Skeletal muscle tissue (tissue), 3 donors: ENCODE measurements at regions not wholly inside any gene's neighbourhood (a gene's known extent, or its start where the extent isn't known, plus 50 kb on each side); places are given as distances from the start of the nearest gene placed in this dataset.
A peak's percentile ranks its signal among the peaks of the same experiment; 100 is the strongest.
"Not testable (repeated sequence)": the region's sequence is repeated elsewhere in the genome, so short reads cannot be mapped to it uniquely, and the experiment has no call there.

Experiments used
- H3K27ac ChIP-seq: one replicate; pipeline ENCODE4 v1.7.0; 2013; ENCODE audit warnings: mild to moderate bottlenecking, low read depth, low read length, inconsistent platforms
- H3K27me3 ChIP-seq, 3 donors: one replicate each; pipeline ENCODE4 v1.7.0; 2013; ENCODE audit warnings: low read length in 3 of 3; ENCODE audit not compliant: control insufficient read depth in 3 of 3, insufficient read depth in 3 of 3
- H3K36me3 ChIP-seq, 3 donors: one replicate each; pipeline ENCODE4 v1.7.0; 2013; ENCODE audit warnings: low read length in 3 of 3; ENCODE audit not compliant: control insufficient read depth in 3 of 3, insufficient read depth in 3 of 3
- H3K4me1 ChIP-seq, 3 donors: one replicate each; pipeline ENCODE4 v1.7.0; 2013; ENCODE audit warnings: low read length in 3 of 3, mild to moderate bottlenecking in 3 of 3; ENCODE audit not compliant: control insufficient read depth in 3 of 3, insufficient read depth in 3 of 3
- H3K4me3 ChIP-seq, 3 donors: one replicate each; pipeline ENCODE4 v1.7.0; 2013; ENCODE audit warnings: low read length in 3 of 3
- H3K9ac ChIP-seq, 3 donors: one replicate each; pipeline ENCODE4 v1.7.0; 2013; ENCODE audit warnings: low read length in 3 of 3, mild to moderate bottlenecking in 3 of 3, moderate library complexity in 2 of 3, low read depth in 1 of 3
- H3K9me3 ChIP-seq, 3 donors: one replicate each; pipeline ENCODE4 v1.7.0; 2013; ENCODE audit warnings: low read length in 3 of 3; ENCODE audit not compliant: control insufficient read depth in 3 of 3
- donor health status: Osteomylitis.

GRCh38 chr4:64022560-64022959 lies 386.7 kb downstream of the TECRL start:
- H3K9me3 ChIP-seq, result peaks cover 0 to 2% (median 0%) of the 10 kb centered on the region in 3 donors
- H3K4me3 ChIP-seq, result no peak overlapping the region
- no peaks in the 10 kb centered on the region for H3K27me3 ChIP-seq
- H3K27ac ChIP-seq, result no peak overlapping the region
- no peaks in the 10 kb centered on the region for H3K4me1 ChIP-seq
- H3K9ac ChIP-seq, result no peak overlapping the region
- H3K36me3 ChIP-seq, result no peaks in the 10 kb centered on the region

- Histone ChIP-seq H3K4me3 (no peak overlapping the region), H3K27me3 (no peaks in the 10 kb centered on the region), H3K9me3 (no peaks in the 10 kb centered on the region), H3K4me1 (no peaks in the 10 kb centered on the region), H3K36me3 (no peaks in the 10 kb centered on the region), H3K27ac (no peak overlapping the region), H3K9ac (no peak overlapping the region)
These were observed 392.4 kb downstream of the TECRL start for GRCh38 chr4:64016893-64017292.

GRCh38 chr4:64014647-64015046 lies 394.6 kb downstream of the TECRL start:
- H3K36me3 ChIP-seq, result no peaks in the 10 kb centered on the region
- H3K27me3 ChIP-seq, result no peaks in the 10 kb centered on the region
- no peak overlapping the region for H3K4me3 ChIP-seq
- no peak overlapping the region for H3K9ac ChIP-seq
- no peaks in the 10 kb centered on the region for H3K4me1 ChIP-seq
- no peaks in the 10 kb centered on the region for H3K9me3 ChIP-seq
- no peak overlapping the region for H3K27ac ChIP-seq

- H3K36me3 ChIP-seq, result no peaks in the 10 kb centered on the region
- H3K9me3 ChIP-seq, result no peaks in the 10 kb centered on the region
- no peak overlapping the region for H3K9ac ChIP-seq
- no peaks in the 10 kb centered on the region for H3K4me1 ChIP-seq
- no peaks in the 10 kb centered on the region for H3K27me3 ChIP-seq
- H3K4me3 ChIP-seq, result no peak overlapping the region
- no peak overlapping the region for H3K27ac ChIP-seq
These were observed 407.9 kb downstream of the TECRL start for GRCh38 chr4:64001229-64001898.

GRCh38 chr4:64000241-64000640 lies 409.0 kb downstream of the TECRL start:
- Histone ChIP-seq H3K36me3 (no peaks in the 10 kb centered on the region), H3K27ac (no peak overlapping the region), H3K9ac (no peak overlapping the region), H3K4me3 (no peak overlapping the region), H3K9me3 (no peaks in the 10 kb centered on the region), H3K4me1 (no peaks in the 10 kb centered on the region), H3K27me3 (no peaks in the 10 kb centered on the region)

GRCh38 chr4:63986253-63986652 lies 423.0 kb downstream of the TECRL start:
- H3K9me3 ChIP-seq, result no peaks in the 10 kb centered on the region

GRCh38 chr4:63983224-63983623 lies 426.0 kb downstream of the TECRL start:
- Histone ChIP-seq H3K9ac (no peak overlapping the region), H3K4me3 (no peak overlapping the region), H3K36me3 (no peaks in the 10 kb centered on the region), H3K27ac (no peak overlapping the region), H3K9me3 (no peaks in the 10 kb centered on the region), H3K4me1 (no peaks in the 10 kb centered on the region), H3K27me3 (no peaks in the 10 kb centered on the region)

More at GRCh38 chr4:63986253-63986652, 423.0 kb downstream of the TECRL start:
- no peaks in the 10 kb centered on the region for H3K4me1 ChIP-seq
- no peak overlapping the region for H3K4me3 ChIP-seq
- H3K27me3 ChIP-seq, result no peaks in the 10 kb centered on the region
- H3K36me3 ChIP-seq, result no peaks in the 10 kb centered on the region
- no peak overlapping the region for H3K9ac ChIP-seq
- no peak overlapping the region for H3K27ac ChIP-seq

- Histone ChIP-seq H3K27ac (no peak overlapping the region), H3K9me3 (no peaks in the 10 kb centered on the region), H3K36me3 (no peaks in the 10 kb centered on the region), H3K9ac (no peak overlapping the region), H3K4me3 (no peak overlapping the region), H3K27me3 (no peaks in the 10 kb centered on the region), H3K4me1 (no peaks in the 10 kb centered on the region)
These were observed 443.4 kb downstream of the TECRL start for GRCh38 chr4:63965875-63966274.

GRCh38 chr4:63942706-63943286 lies 466.5 kb downstream of the TECRL start:
- not testable (repeated sequence) for H3K9ac ChIP-seq, H3K4me1 ChIP-seq, H3K4me3 ChIP-seq, H3K27me3 ChIP-seq, H3K9me3 ChIP-seq, H3K36me3 ChIP-seq, H3K27ac ChIP-seq

GRCh38 chr4:63937961-63938360 lies 471.3 kb downstream of the TECRL start:
- no peak overlapping the region for H3K27ac ChIP-seq

More at GRCh38 chr4:63937961-63938360, 471.3 kb downstream of the TECRL start:
- H3K9ac ChIP-seq, result no peak overlapping the region
- H3K36me3 ChIP-seq, result no peaks in the 10 kb centered on the region
- H3K9me3 ChIP-seq, result no peaks in the 10 kb centered on the region
- H3K4me3 ChIP-seq, result peak overlapping the region in 1 of 3 donors; percentile 27
- no peaks in the 10 kb centered on the region for H3K27me3 ChIP-seq
- no peaks in the 10 kb centered on the region for H3K4me1 ChIP-seq
